GM12892 (cell line): ENCODE measurements at regions not wholly inside any gene's neighbourhood (a gene's known extent, or its start where the extent isn't known, plus 50 kb on each side); places are given as distances from the start of the nearest gene placed in this dataset.
"Not testable (repeated sequence)": the region's sequence is repeated elsewhere in the genome, so short reads cannot be mapped to it uniquely, and the experiment has no call there.

Experiments
- DNase-seq: peaks from one replicate; pipeline ENCODE4 v3.0.0; 2011; ENCODE audit not compliant: insufficient read length
- FAIRE-seq: peaks from 2 replicates; lab custom pipeline; 2011; peaks lifted over from hg19 to GRCh38; lab: Jason Lieb, UNC
- POLR2A ChIP-seq: IDR thresholded peaks from 2 replicates; pipeline ENCODE4 v1.6.1; 2011; ENCODE audit warnings: low read depth, low read length, control low read depth
- POLR2AphosphoS5 ChIP-seq: IDR thresholded peaks from 2 replicates; pipeline ENCODE4 v1.6.1; 2011; ENCODE audit warnings: low read depth, low read length, control low read depth
- TAF1 ChIP-seq: IDR thresholded peaks from 2 replicates; pipeline ENCODE4 v1.6.1; 2011; ENCODE audit warnings: low read depth, mild to moderate bottlenecking, control low read depth, low read length, borderline replicate concordance

DNA sequence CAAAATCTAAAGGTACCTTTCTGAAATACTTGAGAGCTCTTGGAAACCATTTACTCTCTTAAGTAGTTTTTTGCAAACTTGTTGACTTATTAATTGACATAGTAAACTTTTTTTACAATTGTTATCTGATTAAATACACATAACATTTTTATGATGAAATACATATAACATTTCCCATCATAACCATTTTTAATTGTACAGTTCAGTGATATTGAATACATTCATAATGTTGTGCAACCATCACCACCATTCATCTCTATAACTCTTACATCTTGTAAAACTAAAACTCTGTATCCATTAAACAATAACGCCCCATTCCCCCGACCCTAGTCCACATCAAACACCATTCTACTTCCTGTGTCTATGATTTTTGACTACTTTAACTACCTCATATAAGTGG lies 95.7 kb upstream of the ZNF648 start:
- TF ChIP-seq TAF1 (no peak), POLR2AphosphoS5 (no peak), POLR2A (no peak)
- FAIRE-seq, result no peak
- no peak for DNase-seq

DNA sequence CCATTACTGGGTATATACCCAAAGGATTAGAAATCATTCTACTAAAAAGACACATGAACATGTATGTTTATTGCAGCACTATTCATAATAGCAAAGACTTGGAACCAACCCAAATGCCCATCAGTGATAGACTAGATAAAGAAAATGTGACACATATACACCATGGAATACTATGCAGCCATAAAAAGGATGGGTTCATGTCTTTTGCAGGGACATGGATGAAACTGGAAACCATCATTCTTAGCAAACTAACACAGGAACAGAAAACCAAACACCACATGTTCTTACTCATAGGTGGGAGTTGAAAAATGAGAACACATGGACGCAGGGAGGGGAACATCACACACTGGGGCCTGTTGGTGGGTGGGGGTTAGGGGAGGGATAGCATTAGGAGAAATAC lies 92.9 kb upstream of the ZNF648 start:
- not testable (repeated sequence) for FAIRE-seq, DNase-seq

DNA sequence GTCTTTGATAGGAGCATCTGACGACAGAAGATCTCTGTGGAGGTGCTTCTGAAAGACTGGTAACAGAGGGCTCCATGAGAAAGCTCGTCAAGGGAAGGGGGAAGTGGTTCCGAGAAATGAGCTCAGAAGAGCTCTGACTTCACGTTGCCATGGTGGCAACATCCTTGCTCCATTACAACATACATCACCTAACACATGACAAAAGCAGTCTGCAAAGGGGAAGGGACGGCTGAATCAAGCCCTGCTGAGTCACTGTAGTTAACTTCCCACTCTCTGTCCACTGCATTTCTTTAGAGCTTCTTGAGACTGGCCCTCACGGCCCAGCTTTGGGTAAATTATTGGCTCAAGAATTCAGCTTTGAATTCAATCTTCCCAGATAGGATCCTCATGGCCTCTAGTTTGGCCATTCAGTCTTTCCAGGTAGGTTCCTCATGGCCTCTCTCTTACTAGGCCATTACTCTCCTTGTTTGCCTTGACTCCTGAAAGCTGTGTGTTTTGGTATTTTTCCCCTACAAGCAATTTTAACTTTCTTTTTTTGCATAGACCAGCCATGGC lies 88.0 kb upstream of the ZNF648 start:
- FAIRE-seq (no peak), DNase-seq (no peak)
- no peak for TF ChIP-seq POLR2AphosphoS5
- TF ChIP-seq TAF1, result no peak
- TF ChIP-seq POLR2A, result no peak

DNA sequence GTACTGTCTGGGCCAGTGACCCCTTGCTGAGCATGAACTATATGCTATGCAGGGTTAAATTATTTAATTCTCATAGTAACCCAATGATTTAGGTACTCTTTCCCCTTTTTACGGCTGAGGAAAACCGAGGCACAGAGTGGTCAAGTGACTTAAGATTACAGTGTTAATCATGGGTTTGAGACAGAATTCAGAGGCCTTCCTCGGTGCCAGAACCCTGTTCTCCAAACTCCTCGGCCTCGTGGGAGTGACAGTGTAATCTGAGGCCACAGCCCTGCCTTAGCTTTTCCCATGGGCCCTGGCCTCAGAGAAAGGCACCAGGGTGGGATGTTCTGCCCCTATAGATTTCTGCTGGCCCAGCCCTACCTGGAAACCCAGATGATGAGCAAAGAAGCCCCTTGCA lies 86.4 kb upstream of the ZNF648 start:
- FAIRE-seq (no peak), DNase-seq (no peak)
- TF ChIP-seq TAF1, result no peak
- TF ChIP-seq POLR2AphosphoS5, result no peak
- no peak for TF ChIP-seq POLR2A

DNA sequence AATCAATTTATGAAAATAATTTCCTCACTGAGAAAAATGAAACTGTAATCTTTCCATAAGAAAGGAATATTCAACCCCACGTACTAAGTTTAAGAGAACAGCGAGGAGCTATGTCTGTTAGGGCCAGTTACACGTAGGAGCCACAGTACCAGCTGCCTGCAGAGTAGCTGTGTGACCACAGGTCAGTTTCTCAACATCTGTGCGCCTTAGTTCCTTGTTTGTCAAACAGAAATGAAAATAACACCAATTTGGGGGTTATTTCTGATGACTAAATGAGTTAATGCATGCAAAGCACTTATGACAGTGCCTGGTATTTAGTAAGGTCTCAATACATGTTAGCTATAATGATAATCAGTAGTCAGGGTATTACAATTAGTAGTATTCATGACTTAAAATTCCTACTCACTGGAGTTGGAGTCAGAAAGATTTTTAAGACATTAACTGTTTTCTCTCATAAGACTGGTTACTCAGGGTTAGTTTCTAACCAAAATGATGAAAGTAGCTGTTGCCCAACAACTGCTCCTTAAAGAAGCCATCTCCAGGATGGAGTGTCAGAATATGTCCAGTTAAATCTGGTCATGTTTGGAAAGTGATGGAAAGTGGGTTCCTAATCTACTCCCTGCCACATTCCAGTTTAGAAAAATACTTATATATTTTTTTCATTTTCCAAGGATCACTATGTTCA lies 85.8 kb upstream of the ZNF648 start:
- FAIRE-seq (peak; percentile 53), DNase-seq (no peak)
- TF ChIP-seq POLR2A (no peak), POLR2AphosphoS5 (no peak), TAF1 (no peak)

DNA sequence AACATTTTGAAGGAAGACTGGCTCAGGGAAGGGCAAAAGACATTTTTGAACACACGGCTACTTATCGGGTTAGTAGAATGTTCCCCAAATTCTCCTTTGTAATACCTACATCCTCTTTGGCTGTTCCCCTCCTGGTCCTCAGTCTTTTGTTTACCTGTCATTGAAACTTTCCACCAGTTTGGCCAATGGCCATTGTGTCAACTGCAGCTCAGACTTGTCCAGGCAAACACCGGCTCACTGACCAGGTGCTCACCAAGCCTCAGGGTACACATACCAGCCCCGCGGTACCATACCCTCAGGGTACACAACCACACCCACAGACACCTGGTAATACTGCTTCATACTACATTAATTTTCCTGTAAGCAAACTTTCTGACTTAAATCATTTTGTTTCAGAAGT lies 84.8 kb upstream of the ZNF648 start:
- FAIRE-seq (no peak), DNase-seq (no peak)
- TF ChIP-seq POLR2A (no peak), POLR2AphosphoS5 (no peak), TAF1 (no peak)

DNA sequence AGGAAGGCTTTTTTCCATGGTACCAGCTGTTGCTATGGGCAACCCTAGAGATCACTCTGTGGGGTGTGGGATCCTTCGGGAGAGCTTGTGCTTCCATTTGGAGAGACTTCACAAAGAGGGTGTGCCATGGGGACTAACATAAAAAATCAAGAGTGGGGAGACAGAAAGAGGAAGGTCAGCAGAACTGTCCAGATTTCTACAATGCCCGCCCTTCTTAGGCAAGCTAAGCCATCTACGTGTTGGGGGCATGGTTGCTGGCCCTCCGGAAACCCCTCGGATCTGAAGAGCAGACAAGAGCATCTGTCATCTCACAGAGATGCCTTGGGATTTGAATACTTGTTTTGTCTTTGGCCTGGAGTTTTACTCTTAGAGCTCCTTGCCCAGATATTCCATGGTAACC lies 83.9 kb upstream of the ZNF648 start:
- FAIRE-seq (no peak), DNase-seq (no peak)

DNA sequence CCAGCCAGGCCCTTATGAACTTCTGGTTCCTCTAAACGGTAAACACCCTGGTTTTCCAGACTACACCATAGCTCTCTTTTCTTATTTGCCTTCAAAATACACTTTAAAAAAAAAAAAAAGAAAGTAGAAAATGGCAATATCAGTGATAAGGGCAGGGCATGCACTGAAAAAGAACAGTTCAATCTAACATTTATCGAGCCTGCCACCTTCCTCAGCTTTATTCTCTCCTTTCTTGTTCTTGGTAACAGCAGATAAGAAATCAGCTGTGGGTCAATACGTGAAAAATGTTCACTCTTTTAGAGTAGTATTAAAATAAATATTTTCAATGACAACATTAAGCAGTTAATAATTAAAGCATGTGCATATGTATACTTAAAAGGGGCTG lies 83.1 kb upstream of the ZNF648 start:
- DNase-seq, result no peak
- no peak for FAIRE-seq
- TF ChIP-seq POLR2A (no peak), POLR2AphosphoS5 (no peak), TAF1 (no peak)

More for the DNA sequence above, 83.9 kb upstream of the ZNF648 start:
- TF ChIP-seq POLR2AphosphoS5, result no peak
- TF ChIP-seq POLR2A, result no peak
- TF ChIP-seq TAF1, result no peak

DNA sequence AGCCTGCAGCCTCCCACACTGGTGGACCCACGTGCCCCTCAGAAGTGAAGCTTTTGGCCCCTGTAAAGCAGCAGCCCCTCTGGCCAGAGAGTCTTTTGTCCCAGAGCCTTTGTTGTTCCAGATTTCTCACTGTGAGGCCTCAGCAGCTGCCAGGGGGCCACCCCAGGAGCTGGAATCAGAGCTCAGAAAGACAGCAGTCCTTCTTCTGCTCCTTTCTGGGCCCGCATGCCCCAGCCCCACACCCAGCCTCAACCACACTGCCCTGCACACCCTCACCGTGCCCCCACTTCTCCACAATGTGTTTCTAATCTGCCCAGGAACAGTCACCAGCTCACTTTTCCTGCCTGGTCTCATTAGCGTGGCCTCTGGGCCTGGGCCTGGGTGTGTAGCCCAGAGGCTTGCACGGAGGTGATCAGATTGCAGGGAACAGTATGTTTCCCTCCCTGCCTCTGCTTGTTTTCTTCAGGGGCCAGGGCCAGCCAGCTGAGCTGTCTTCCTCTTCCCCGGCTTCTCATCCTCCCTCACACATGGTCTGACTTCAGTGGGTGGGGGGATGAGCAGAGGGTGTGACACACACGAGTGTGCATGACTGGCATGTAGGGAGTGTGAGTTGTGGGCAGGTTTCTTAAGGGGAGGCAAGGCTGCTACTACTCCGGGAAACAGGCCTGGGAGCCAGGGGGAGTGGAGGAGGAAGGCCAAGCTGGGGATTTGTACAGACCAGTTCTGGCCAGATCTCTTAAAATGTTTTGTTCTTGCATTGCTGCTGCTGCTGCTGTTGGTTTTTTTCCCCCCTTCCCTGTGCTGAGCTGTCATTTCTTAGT lies 82.5 kb upstream of the ZNF648 start:
- TF ChIP-seq TAF1, result no peak
- no peak for TF ChIP-seq POLR2AphosphoS5
- no peak for TF ChIP-seq POLR2A
- peak; percentile 36 for FAIRE-seq

DNA sequence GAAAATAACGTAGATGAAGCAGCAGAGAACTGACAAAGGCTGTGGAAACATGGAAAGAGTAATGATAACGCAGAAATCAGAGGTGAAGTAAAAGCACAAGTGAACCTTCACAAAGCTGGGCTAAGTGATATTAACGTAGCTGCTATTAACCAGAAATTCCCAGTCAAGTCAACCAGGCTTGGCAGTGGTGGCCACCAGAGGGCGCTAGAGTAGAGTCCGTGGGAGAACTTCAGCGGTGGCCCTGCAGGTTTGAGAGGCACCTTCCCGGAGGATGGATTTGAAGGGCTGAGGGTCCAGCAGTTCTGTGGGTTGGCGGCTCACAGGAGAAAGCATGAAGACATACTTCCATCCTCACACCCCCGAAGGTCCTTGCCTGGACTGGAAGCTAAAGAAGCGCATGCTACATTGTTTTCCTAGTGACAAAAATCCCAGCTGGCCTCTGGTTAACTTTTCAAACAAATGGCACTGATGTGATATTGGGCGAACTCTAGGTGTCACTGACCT lies 81.7 kb upstream of the ZNF648 start:
- FAIRE-seq, result peak; percentile 93
- no peak for TF ChIP-seq POLR2A
- TF ChIP-seq POLR2AphosphoS5, result no peak
- no peak for TF ChIP-seq TAF1
- DNase-seq, result peak; percentile 38

More for the DNA sequence above, 82.5 kb upstream of the ZNF648 start:
- no peak for DNase-seq

DNA sequence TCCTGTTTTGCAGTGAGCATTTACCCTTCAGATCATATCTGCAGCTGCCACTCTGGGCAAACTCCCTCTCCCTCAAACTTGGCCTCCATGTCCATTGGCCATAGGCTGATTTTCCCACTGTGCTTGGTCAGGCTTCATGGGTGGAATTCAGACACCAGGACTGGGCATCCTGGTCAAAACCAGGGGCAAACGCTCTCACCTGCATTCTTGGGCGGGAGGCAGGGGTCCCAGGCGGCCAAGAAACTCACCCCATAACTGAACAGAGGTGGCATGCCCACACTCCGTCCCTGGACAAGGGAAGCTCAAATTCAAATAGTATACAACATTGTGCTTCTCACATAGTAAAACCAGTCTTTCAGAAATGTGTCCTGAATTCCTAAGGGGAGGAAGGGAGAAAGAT lies 81.1 kb upstream of the ZNF648 start:
- TF ChIP-seq TAF1 (no peak), POLR2AphosphoS5 (no peak), POLR2A (no peak)
- no peak for DNase-seq
- FAIRE-seq, result no peak
